GM21576 (cell line): ENCODE measurements at regions not wholly inside any gene's neighbourhood (a gene's known extent, or its start where the extent isn't known, plus 50 kb on each side); places are given as distances from the start of the nearest gene placed in this dataset.

Experiments used
- ATAC-seq: cut with Tn5 transposase; IDR thresholded peaks from one replicate; pipeline ENCODE4 v1.9.1; 2021; ENCODE audit warnings: mild to moderate bottlenecking, moderate library complexity; ENCODE audit not compliant: unreplicated experiment

- ATAC-seq, result no peak
These were observed 390.9 kb upstream of the TRIB2 start for GRCh38 chr2:12325806-12326205.

DNA sequence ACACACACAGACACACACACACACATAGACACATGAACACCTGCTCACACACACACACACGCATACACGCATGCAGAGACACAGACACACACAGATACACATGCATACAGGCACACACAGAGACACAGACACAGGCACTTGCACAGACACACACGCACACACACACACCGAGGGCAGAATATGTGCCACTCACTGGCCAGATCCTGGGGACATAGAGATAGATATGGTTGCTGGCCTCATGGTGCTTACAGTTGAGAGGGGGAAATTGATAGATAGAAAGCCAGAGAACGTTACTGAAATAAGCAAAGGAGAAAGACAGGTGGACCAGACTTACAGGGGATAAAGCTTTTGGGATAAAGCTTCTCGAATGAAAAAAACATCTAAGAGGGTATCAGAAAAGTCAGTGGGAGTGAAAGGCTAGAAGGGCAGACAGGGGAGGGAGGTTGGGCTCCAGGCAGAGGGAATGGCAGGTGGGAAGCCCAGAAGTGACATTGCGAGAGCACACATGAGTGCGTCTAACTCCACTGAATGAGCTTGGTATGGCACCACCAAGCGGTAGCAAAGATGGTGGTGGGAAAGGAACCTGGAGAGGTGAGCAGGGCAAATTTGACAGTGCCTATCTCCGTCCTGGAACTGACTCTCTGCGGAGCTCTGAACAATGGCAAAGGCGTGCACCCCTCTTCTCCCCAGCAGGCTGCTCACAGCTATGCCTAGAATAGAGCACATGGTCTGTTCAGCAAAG, 390.1 kb upstream of the TRIB2 start:
- ATAC-seq, result no peak

- ATAC-seq, result no peak
These were observed 385.8 kb upstream of the TRIB2 start for GRCh38 chr2:12330916-12331315.

DNA sequence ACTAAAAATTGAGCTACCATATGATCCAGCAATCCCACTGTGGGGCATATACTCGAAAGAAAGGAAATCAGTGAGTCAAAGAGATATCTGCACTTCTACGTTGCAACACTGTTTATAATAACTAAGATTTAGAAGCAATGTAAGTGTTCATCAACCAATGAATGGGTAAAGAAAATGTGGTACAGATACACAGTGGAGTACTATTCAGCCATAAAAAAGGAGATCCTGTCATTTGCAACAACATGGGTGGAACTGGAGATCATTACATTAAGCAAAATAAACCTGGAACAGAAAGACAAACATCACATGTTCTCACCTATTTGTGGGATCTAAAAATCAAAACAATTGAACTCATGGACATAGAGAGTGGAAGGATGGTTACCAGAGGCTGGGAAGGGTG, 385.0 kb upstream of the TRIB2 start:
- ATAC-seq, result no peak

- ATAC-seq, result no peak
These were observed 383.4 kb upstream of the TRIB2 start for GRCh38 chr2:12333293-12333692.

- ATAC-seq, result no peak
These were observed 382.2 kb upstream of the TRIB2 start for GRCh38 chr2:12334412-12334966.

GRCh38 chr2:12335131-12335530, 381.6 kb upstream of the TRIB2 start:
- ATAC-seq, result no peak

DNA sequence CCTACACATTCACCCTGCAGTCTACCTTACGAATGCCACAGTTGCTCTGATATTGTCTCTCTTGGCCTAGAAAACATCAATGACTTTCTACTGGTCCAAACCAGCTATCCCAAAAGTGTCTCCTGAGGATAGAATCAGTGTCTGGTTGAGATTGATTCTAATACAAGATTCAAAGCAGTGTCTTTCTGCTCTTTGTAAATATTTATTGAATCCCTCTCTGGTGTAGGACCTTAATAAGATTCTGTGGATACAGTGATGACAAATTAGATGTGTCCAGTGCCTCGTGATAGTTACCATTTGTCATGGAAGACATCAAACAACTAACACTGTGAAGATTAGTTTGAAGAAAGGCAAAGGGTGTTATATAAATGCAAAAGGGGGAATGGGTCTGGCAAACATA, 380.7 kb upstream of the TRIB2 start:
- ATAC-seq, result no peak

DNA sequence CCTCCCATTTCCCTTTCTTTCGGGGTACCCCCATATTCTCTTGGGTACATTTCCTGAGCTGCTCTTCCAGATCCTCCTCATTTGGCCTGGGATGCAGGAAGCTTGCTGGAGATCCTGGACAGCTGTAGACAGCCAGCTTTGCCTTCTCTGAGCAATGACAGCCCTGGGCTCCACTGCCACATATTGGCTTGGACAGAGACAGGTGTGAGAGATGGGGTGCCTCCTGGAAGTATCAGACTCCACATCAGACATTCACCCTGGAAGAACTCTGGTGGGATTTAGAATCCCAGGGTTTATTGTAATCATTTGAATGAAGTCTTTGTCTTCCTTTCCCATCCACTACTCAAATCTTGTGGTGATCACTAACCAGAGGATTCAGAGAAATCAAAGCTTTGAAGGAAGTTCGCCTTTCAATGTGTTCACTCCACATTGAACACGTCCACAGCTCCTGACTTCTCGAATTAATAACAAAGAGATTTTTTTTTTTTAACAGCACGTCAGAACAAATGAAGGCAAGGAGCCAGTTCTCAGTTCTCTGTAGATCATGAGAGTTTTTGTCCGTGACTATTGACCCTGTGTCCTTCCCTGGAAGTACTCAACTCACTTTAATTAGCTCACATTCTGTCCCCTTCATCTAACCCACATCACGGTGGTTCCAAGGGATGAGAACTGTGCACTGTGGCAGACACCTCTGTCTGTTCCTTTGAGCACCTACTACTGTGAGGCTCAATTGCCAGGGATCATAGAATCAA, 377.6 kb upstream of the TRIB2 start:
- no peak for ATAC-seq

DNA sequence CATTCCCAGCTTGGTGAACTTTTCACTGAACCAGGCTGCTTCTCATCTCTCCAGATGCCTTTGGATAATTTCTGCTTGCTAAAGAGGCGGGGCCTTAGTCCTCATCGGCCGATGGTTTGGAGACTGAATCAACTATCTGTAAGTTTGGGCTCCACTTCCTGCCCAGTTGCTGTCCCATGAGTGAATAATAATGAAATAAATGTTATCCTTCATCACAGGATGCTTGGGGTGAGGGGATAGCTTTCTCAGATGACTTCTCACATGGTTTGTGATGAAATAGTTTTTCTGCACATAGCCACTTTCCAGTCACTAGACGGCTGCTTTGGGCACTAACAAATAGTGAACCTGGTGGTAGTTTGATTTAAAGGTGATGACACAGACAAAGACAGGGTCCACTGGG, 376.6 kb upstream of the TRIB2 start:
- no peak for ATAC-seq

DNA sequence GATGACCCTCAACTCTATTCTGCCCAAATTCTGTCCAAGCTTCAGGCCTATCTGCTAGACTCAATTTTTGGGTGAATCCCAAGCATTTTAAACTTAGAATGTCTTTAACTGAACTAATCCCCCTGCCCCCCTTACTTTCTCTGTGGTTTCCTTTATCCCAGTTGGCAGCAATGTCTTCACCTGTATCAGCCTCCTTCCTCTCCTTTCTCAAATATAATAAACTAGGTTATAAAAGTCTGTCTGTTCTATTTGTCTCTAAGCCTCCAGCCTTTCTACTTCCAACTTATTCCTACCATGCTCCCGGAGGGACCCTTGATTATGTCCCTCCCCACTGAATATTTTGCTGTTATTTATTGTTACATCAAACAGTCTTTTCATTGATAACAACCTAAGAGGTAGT, 375.5 kb upstream of the TRIB2 start:
- no peak for ATAC-seq

- no peak for ATAC-seq
These were observed 374.8 kb upstream of the TRIB2 start for GRCh38 chr2:12341920-12342319.

- no peak for ATAC-seq
These were observed 373.6 kb upstream of the TRIB2 start for GRCh38 chr2:12343141-12343540.

GRCh38 chr2:12347066-12347493, 369.7 kb upstream of the TRIB2 start:
- ATAC-seq, result no peak

GRCh38 chr2:12348216-12348615, 368.5 kb upstream of the TRIB2 start:
- no peak for ATAC-seq

GRCh38 chr2:12350821-12351220, 365.9 kb upstream of the TRIB2 start:
- ATAC-seq, result no peak

DNA sequence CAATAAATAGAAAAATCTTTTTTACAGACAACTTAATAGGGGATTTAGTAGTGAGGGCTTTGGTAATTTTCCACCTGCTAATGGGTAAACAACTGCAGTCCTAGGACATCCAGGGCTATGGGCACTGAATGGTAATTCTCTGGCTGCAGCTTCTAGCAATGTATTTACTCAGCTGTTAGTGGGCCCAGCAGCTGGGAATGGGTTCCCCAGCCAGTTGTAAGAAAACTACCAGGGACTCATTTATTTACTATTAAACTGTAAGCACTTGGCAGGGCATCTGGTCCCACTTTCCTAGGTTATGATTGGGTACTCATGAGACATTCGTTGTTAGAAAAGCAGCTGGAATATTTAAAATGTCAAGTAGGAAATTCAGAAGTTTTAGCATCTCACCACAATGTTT, 363.8 kb upstream of the TRIB2 start:
- ATAC-seq, result no peak

GRCh38 chr2:12361506-12361905, 355.2 kb upstream of the TRIB2 start:
- no peak for ATAC-seq

DNA sequence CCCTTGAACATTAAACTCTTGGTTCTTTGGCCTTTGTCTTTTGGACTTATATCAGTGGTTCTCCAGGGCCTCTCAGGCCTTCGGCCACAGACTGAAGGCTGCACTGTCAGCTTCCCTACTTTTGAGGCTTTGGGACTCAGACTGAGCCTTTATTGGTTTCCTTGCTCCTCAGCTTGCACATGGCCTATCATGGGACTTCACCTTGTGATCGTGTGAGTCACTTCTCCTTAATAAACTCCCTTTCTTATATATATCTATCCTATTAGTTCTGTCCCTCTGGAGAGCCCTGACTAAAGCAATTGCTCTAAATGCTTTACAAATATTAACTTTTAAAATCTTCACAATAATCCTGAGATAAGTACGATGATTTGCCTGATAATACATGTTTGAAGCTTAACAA, 353.6 kb upstream of the TRIB2 start:
- no peak for ATAC-seq

- no peak for ATAC-seq
These were observed 353.2 kb upstream of the TRIB2 start for GRCh38 chr2:12363569-12363968.

- no peak for ATAC-seq
These were observed 347.2 kb upstream of the TRIB2 start for GRCh38 chr2:12369566-12369965.

- no peak for ATAC-seq
These were observed 340.7 kb upstream of the TRIB2 start for GRCh38 chr2:12376025-12376424.
